Adrenal gland (tissue), 5 donors: ENCODE measurements at regions not wholly inside any gene's neighbourhood (a gene's known extent, or its start where the extent isn't known, plus 50 kb on each side); places are given as distances from the start of the nearest gene placed in this dataset.

Experiments
- POLR2A ChIP-seq, 2 donors: fragments of 450-650 bp; IDR thresholded peaks; one replicate each; pipeline ENCODE4 v1.6.1; 2017; ENCODE audit warnings: antibody characterized with exemption in 2 of 2, mild to moderate bottlenecking in 2 of 2, moderate library complexity in 1 of 2
- TF ChIP-seq, protein P1 (sequence below), 6 experiments: fragments of 450-650 bp in 4 of 6; fragments of 200-600 bp in 2 of 6; sonication (generic) in 1 of 6; IDR thresholded peaks; 1 replicate in 5 of 6; 2 replicates in 1 of 6; pipeline versions ENCODE4 v1.5.1 to v1.8.0; 2016 to 2021; ENCODE audit warnings: antibody characterized with exemption in 6 of 6, mild to moderate bottlenecking in 2 of 6, moderate library complexity in 1 of 6
- donor health status: DM: no; HTN: no; CAD: no.

DNA sequence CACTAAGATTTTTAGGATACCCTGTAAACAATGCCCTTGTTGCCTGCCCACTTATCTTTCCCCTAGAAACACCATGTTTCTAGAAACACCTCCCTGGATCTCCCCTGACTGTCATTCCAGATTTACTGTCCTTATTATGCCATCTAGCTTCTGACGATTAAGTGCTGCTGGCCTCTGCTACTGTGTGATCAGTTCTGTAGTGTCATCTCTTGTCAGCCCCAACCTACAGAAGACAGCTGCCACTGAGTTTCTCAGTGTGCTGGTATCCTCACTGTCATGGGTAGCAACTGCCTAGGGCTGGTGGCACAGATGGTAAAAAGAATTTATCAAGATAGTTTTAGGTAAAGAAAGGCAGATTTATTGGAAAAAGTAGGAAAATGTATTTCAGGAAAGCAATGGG, 68.7 kb upstream of the WWC2 start:
- TF ChIP-seq, protein P1, sequence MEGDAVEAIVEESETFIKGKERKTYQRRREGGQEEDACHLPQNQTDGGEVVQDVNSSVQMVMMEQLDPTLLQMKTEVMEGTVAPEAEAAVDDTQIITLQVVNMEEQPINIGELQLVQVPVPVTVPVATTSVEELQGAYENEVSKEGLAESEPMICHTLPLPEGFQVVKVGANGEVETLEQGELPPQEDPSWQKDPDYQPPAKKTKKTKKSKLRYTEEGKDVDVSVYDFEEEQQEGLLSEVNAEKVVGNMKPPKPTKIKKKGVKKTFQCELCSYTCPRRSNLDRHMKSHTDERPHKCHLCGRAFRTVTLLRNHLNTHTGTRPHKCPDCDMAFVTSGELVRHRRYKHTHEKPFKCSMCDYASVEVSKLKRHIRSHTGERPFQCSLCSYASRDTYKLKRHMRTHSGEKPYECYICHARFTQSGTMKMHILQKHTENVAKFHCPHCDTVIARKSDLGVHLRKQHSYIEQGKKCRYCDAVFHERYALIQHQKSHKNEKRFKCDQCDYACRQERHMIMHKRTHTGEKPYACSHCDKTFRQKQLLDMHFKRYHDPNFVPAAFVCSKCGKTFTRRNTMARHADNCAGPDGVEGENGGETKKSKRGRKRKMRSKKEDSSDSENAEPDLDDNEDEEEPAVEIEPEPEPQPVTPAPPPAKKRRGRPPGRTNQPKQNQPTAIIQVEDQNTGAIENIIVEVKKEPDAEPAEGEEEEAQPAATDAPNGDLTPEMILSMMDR (IDR thresholded peaks at IDR 0.05): no peak
- no peak for TF ChIP-seq POLR2A (IDR thresholded peaks at IDR 0.05)
